NCI-H774 (cell line): ENCODE measurements at regions not wholly inside any gene's neighbourhood (a gene's known extent, or its start where the extent isn't known, plus 50 kb on each side); places are given as distances from the start of the nearest gene placed in this dataset.

Experiments
- DNase-seq: peaks from one replicate; lab custom pipeline; 2025; lab: John Stamatoyannopoulos, UW

GRCh38 chr17:65444049-65444448 lies 117.4 kb downstream of the AXIN2 start:
- no peak for DNase-seq

- DNase-seq, result no peak
These were observed 118.8 kb downstream of the AXIN2 start for GRCh38 chr17:65442691-65443090.

- DNase-seq, result no peak
These were observed 119.2 kb downstream of the AXIN2 start for GRCh38 chr17:65442250-65442649.

- no peak for DNase-seq
These were observed 120.3 kb downstream of the AXIN2 start for GRCh38 chr17:65441053-65441605.

- no peak for DNase-seq
These were observed 122.6 kb downstream of the AXIN2 start for GRCh38 chr17:65438708-65439294.

GRCh38 chr17:65438173-65438572 lies 123.3 kb downstream of the AXIN2 start:
- DNase-seq, result no peak

- DNase-seq, result no peak
These were observed 124.6 kb downstream of the AXIN2 start for GRCh38 chr17:65436871-65437270.

- no peak for DNase-seq
These were observed 126.6 kb downstream of the AXIN2 start for GRCh38 chr17:65434878-65435277.

- no peak for DNase-seq
These were observed 127.2 kb downstream of the AXIN2 start for GRCh38 chr17:65434251-65434650.

- no peak for DNase-seq
These were observed 127.9 kb downstream of the AXIN2 start for GRCh38 chr17:65433592-65433991.

GRCh38 chr17:65433157-65433556 lies 128.3 kb downstream of the AXIN2 start:
- DNase-seq, result no peak

- DNase-seq, result no peak
These were observed 130.3 kb downstream of the AXIN2 start for GRCh38 chr17:65431116-65431515.

GRCh38 chr17:65430209-65430833 lies 131.1 kb downstream of the AXIN2 start:
- DNase-seq, result no peak

- no peak for DNase-seq
These were observed 137.9 kb downstream of the AXIN2 start for GRCh38 chr17:65423346-65424140.

GRCh38 chr17:65418622-65419021 lies 142.8 kb downstream of the AXIN2 start:
- DNase-seq, result no peak

- DNase-seq, result no peak
These were observed 143.8 kb downstream of the AXIN2 start for GRCh38 chr17:65417406-65418221.

GRCh38 chr17:65415991-65416390 lies 145.5 kb downstream of the AXIN2 start:
- DNase-seq, result no peak

GRCh38 chr17:65413390-65413789 lies 148.1 kb downstream of the AXIN2 start:
- DNase-seq, result no peak

- no peak for DNase-seq
These were observed 152.1 kb downstream of the AXIN2 start for GRCh38 chr17:65409381-65409780.

GRCh38 chr17:65408050-65408449 lies 153.4 kb downstream of the AXIN2 start:
- DNase-seq, result no peak

GRCh38 chr17:65407017-65407416 lies 154.4 kb downstream of the AXIN2 start:
- DNase-seq, result no peak

- no peak for DNase-seq
These were observed 154.9 kb downstream of the AXIN2 start for GRCh38 chr17:65406552-65406951.
